Spleen (tissue), 11 donors: ENCODE measurements at regions not wholly inside any gene's neighbourhood (a gene's known extent, or its start where the extent isn't known, plus 50 kb on each side); places are given as distances from the start of the nearest gene placed in this dataset.

Experiments
- DNase-seq: peaks from one replicate; pipeline ENCODE4 v3.0.0-alpha.2; 2020
- H3K27ac ChIP-seq, 8 donors: fragments of 200-600 bp; sonication (generic) in 7 of 8; 1 replicate in 4 of 8; 2 replicates in 4 of 8; pipeline versions ENCODE4 v1.5.0 to v1.8.0; 2016 to 2021; ENCODE audit warnings: inconsistent platforms in 4 of 8, mild to moderate bottlenecking in 4 of 8, moderate library complexity in 1 of 8
- H3K27me3 ChIP-seq, 7 donors: fragments of 200-600 bp; sonication (generic) in 6 of 7; replicated peaks in 1 of 7; 1 replicate in 4 of 7; 2 replicates in 3 of 7; pipeline versions ENCODE4 v1.5.0 to v1.8.0; 2016 to 2021; ENCODE audit warnings: inconsistent platforms in 3 of 7, mild to moderate bottlenecking in 1 of 7
- H3K36me3 ChIP-seq, 6 donors: fragments of 200-600 bp; sonication (generic) in 5 of 6; 1 replicate in 4 of 6; 2 replicates in 2 of 6; pipeline versions ENCODE4 v1.5.0 to v1.8.0; 2016 to 2021; ENCODE audit warnings: inconsistent platforms in 2 of 6
- H3K4me1 ChIP-seq, 6 donors: fragments of 200-600 bp; sonication (generic) in 5 of 6; 1 replicate in 3 of 6; 2 replicates in 3 of 6; pipeline versions ENCODE4 v1.5.0 to v1.8.0; 2016 to 2021; ENCODE audit warnings: inconsistent platforms in 3 of 6
- H3K4me3 ChIP-seq, 8 donors: fragments of 200-600 bp; sonication (generic) in 7 of 8; 1 replicate in 4 of 8; 2 replicates in 4 of 8; pipeline versions ENCODE4 v1.5.0 to v1.8.0; 2016 to 2021; ENCODE audit warnings: inconsistent platforms in 4 of 8, mild to moderate bottlenecking in 4 of 8, moderate library complexity in 2 of 8
- H3K9me3 ChIP-seq, 8 donors: fragments of 200-600 bp; sonication (generic) in 7 of 8; 1 replicate in 4 of 8; 2 replicates in 4 of 8; pipeline versions ENCODE4 v1.5.0 to v1.8.0; 2016 to 2021; ENCODE audit warnings: inconsistent platforms in 4 of 8
- POLR2A ChIP-seq, 3 donors: fragments of 450-650 bp; IDR thresholded peaks; one replicate each; pipeline ENCODE4 v1.5.1; 2017; ENCODE audit warnings: antibody characterized with exemption in 3 of 3, mild to moderate bottlenecking in 1 of 3
- POLR2AphosphoS5 ChIP-seq, 3 donors: sonication (generic); formaldehyde crosslinking; IDR thresholded peaks; one replicate each; pipeline ENCODE4 v1.5.1; 2017; ENCODE audit warnings: antibody characterized with exemption in 3 of 3
- WGBS, 5 donors: extraction: QIAGEN DNeasy Blood & Tissue Kit in 3 of 5; methylation state at CpG; one replicate each; pipeline versions ENCODE4 v1.1.5 to v1.1.7; 2013 to 2018; 5-methylcytosine and 5-hydroxymethylcytosine counted together
- intact Hi-C: fragments of 100-400 bp; cut with DNase I; formaldehyde crosslinking; loops from one replicate; pipeline ENCODE4 v1.15.0; 2023; ENCODE audit warnings: low total_unique reads
- TF ChIP-seq, protein P1 (sequence below), 11 experiments: fragments of 200-600 bp in 7 of 11; fragments of 450-650 bp in 4 of 11; sonication (generic) in 4 of 11; IDR thresholded peaks in 8 of 11; conservative IDR thresholded peaks in 3 of 11; 1 replicate in 7 of 11; 2 replicates in 4 of 11; pipeline versions ENCODE4 v1.4.0 to v1.8.0; 2016 to 2021; ENCODE audit warnings: antibody characterized with exemption in 11 of 11, inconsistent platforms in 4 of 11, mild to moderate bottlenecking in 1 of 11
- donor health status: healthy with polysubstance abuse.
- donor health status: DM: no; HTN: no; CAD: no; lungs with moderate emphysema.
- donor health status: DM: no; HTN: no; CAD: no.
- donor health status: Bipolar disorder and iron deficiency.
- donor health status: healthy.
- donor health status: DM: no; HTN: no; CAD: no.
- donor health status: DM: yes; HTN: yes; CAD: no.

DNA sequence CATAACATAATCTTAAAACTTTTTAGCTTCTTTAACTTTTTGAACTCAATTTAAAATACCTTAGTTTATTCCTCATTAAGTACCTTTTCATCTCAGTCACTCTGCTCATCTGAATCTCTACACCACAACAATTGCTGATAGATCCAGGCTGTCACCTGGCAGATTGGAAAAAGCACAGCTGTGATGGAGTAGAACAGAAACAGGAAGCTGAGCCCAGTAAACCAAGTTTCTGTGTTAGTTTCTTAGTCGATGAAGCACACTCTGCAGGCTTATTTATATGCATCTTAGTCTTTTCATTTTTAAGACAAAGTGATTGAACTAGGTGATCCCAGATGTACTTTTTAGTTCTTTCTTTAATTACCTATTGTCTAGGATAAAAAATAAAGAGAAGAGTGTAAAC lies 1398.0 kb upstream of the ALCAM start:
- Histone ChIP-seq H3K27ac (no peak overlapping the region), H3K4me3 (no peak overlapping the region), H3K4me1 (no peaks in the 10 kb centered on the region), H3K27me3 (no peaks in the 10 kb centered on the region), H3K36me3 (no peaks in the 10 kb centered on the region), H3K9me3 (no peaks in the 10 kb centered on the region)
- no peak for DNase-seq
- 9 to 22% (median 14%) methylated on average over 1 of the region's 1 CpG for WGBS, 5 donors
- intact Hi-C loops: no loop called here
- TF ChIP-seq POLR2AphosphoS5 (IDR thresholded peaks at IDR 0.05) (no peak), POLR2A (IDR thresholded peaks at IDR 0.05) (no peak)
- TF ChIP-seq, protein P1, sequence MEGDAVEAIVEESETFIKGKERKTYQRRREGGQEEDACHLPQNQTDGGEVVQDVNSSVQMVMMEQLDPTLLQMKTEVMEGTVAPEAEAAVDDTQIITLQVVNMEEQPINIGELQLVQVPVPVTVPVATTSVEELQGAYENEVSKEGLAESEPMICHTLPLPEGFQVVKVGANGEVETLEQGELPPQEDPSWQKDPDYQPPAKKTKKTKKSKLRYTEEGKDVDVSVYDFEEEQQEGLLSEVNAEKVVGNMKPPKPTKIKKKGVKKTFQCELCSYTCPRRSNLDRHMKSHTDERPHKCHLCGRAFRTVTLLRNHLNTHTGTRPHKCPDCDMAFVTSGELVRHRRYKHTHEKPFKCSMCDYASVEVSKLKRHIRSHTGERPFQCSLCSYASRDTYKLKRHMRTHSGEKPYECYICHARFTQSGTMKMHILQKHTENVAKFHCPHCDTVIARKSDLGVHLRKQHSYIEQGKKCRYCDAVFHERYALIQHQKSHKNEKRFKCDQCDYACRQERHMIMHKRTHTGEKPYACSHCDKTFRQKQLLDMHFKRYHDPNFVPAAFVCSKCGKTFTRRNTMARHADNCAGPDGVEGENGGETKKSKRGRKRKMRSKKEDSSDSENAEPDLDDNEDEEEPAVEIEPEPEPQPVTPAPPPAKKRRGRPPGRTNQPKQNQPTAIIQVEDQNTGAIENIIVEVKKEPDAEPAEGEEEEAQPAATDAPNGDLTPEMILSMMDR (IDR thresholded peaks at IDR 0.05 in 8 of 11, conservative IDR thresholded peaks at IDR 0.05 in 3 of 11): no peak

DNA sequence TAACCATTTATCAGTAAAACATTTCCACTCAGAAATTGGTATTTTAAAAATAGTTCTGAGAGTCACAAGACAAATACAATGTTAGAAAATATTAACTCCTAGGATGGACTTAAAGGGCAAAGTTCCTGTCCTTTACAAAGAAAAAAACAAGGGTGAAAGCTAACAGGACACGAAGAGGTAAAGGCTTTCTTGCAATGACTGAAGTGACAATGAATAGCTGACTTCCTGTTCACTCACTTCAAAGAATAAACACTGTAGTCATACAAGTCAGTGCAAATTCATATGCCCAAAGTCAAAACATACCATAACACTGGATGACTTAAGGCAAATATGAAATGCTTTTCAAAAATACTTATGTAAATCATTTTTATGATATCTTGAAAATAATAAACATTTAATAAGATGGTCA lies 1389.8 kb upstream of the ALCAM start:
- no peak for TF ChIP-seq POLR2AphosphoS5 (IDR thresholded peaks at IDR 0.05)
- no peak for TF ChIP-seq POLR2A (IDR thresholded peaks at IDR 0.05)
- TF ChIP-seq, protein P1 (IDR thresholded peaks at IDR 0.05 in 8 of 11, conservative IDR thresholded peaks at IDR 0.05 in 3 of 11): no peak
- Histone ChIP-seq H3K27me3 (no peaks in the 10 kb centered on the region), H3K4me3 (no peak overlapping the region), H3K4me1 (no peaks in the 10 kb centered on the region), H3K36me3 (no peaks in the 10 kb centered on the region), H3K9me3 (peaks cover 0 to 3% (median 0%) of the 10 kb centered on the region in 8 donors), H3K27ac (no peak overlapping the region)
- no peak for DNase-seq
- intact Hi-C loops: no loop called here
- WGBS, 5 donors: 25 to 33% (median 28%) methylated on average over 1 of the region's 1 CpG

DNA sequence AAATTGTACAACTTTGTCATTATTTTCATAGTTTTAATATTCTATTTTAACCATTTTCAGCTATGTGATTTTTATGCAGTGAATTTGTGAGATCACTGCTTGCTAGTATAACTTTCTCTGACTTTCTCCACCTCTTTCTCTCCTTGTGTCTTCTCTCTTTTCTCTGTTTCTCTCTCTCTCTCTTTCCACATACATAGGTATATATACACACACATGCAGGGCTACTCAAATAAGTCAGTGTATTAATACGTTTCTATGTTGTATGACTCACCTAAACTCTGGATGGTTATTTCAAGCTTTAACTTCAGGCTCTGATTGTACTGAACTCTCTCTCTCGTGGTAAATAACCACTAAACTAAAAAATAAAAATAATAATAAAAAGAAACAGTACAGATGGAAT lies 1389.3 kb upstream of the ALCAM start:
- WGBS, 5 donors: 57 to 68% (median 59%) methylated on average over 2 of the region's 2 CpGs

DNA sequence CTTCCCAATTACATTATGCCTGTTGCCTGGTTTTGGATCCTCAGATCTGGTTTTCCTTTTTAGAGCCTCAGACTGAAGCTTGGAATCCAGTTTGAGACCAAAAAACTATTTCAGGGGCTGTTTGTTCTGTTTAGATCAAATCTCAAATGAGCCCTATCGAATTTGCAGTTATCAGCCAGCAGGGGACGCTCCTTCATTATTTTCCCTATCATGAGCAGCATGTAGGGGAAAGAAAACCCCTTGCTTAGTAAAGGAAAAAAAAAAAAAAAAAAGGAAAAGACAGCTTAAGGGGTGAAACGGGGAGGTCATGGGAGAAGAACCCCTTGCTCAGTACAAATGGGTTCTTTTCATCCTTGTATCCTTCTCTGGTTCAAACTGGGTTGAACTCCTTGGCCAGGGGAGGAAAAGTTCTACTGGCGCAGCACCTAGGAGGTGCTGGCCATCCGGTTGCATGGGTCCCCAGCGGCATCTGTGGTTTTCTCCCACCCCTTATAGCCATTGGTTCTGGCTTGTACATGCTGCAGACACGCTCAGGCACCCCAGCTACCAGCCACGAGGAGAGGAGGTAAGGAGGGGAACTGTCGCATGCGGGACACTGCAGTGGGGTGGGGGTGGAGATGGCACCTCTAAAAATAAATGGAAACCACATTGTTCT lies 1375.1 kb upstream of the ALCAM start:
- no peaks in the 10 kb centered on the region for H3K4me1 ChIP-seq
- no peaks in the 10 kb centered on the region for H3K36me3 ChIP-seq
- no peaks in the 10 kb centered on the region for H3K27me3 ChIP-seq
- H3K9me3 ChIP-seq: peaks cover 0 to 6% (median 0%) of the 10 kb centered on the region in 8 donors
- intact Hi-C loops: no loop called here
- H3K4me3 ChIP-seq: no peak overlapping the region
- no peak for DNase-seq
- WGBS, 5 donors: 63 to 73% (median 69%) methylated on average over 10 of the region's 10 CpGs
- TF ChIP-seq, protein P1 (IDR thresholded peaks at IDR 0.05 in 8 of 11, conservative IDR thresholded peaks at IDR 0.05 in 3 of 11): no peak
- TF ChIP-seq POLR2A (IDR thresholded peaks at IDR 0.05) (no peak), POLR2AphosphoS5 (IDR thresholded peaks at IDR 0.05) (no peak)
- H3K27ac ChIP-seq: no peak overlapping the region

More for the DNA sequence above, 1389.3 kb upstream of the ALCAM start:
- Histone ChIP-seq H3K27ac (no peak overlapping the region), H3K27me3 (no peaks in the 10 kb centered on the region), H3K4me3 (no peak overlapping the region), H3K36me3 (no peaks in the 10 kb centered on the region), H3K9me3 (peaks cover 0 to 3% (median 0%) of the 10 kb centered on the region in 8 donors), H3K4me1 (no peaks in the 10 kb centered on the region)
- intact Hi-C loops: no loop called here
- DNase-seq: no peak
- TF ChIP-seq, protein P1 (IDR thresholded peaks at IDR 0.05 in 8 of 11, conservative IDR thresholded peaks at IDR 0.05 in 3 of 11): no peak
- TF ChIP-seq POLR2A (IDR thresholded peaks at IDR 0.05): no peak
- TF ChIP-seq POLR2AphosphoS5 (IDR thresholded peaks at IDR 0.05): no peak
